Osteoblast (primary cell): ENCODE measurements at regions not wholly inside any gene's neighbourhood (a gene's known extent, or its start where the extent isn't known, plus 50 kb on each side); places are given as distances from the start of the nearest gene placed in this dataset.

Experiments
- DNase-seq: peaks from one replicate; pipeline ENCODE4 v3.0.0; 2011; ENCODE audit warnings: low spot score, mixed read lengths; ENCODE audit not compliant: insufficient read length; ENCODE audit errors: missing footprints
- H2AFZ ChIP-seq: 2 replicates; pipeline ENCODE4 v1.6.0; 2011; ENCODE audit warnings: mild to moderate bottlenecking, low read length
- H3K27ac ChIP-seq: 2 replicates; pipeline ENCODE4 v1.5.1; 2011; ENCODE audit warnings: mild to moderate bottlenecking, low read depth, low read length, moderate library complexity
- H3K27me3 ChIP-seq: 2 replicates; pipeline ENCODE4 v1.6.0; 2012; ENCODE audit warnings: mild to moderate bottlenecking, control low read depth, inconsistent platforms, low read length, moderate library complexity; ENCODE audit not compliant: insufficient read depth
- H3K36me3 ChIP-seq: 2 replicates; pipeline ENCODE4 v1.5.1; 2011; ENCODE audit warnings: mild to moderate bottlenecking, low read length, control low read depth, moderate library complexity; ENCODE audit not compliant: insufficient read depth
- H3K4me1 ChIP-seq: 2 replicates; pipeline ENCODE4 v1.5.1; 2011; ENCODE audit warnings: mild to moderate bottlenecking, low read length, control low read depth, moderate library complexity; ENCODE audit not compliant: insufficient read depth
- H3K4me2 ChIP-seq: 2 replicates; pipeline ENCODE4 v1.6.0; 2011; ENCODE audit warnings: mild to moderate bottlenecking, low read length; ENCODE audit not compliant: insufficient read depth
- H3K4me3 ChIP-seq: fragments of 200-600 bp; sonication (generic); 3 replicates; pipeline ENCODE4 v1.5.1; 2012; ENCODE audit warnings: mild to moderate bottlenecking, low read length, inconsistent platforms; ENCODE audit not compliant: insufficient read depth
- H3K79me2 ChIP-seq: 2 replicates; pipeline ENCODE4 v1.6.0; 2012; ENCODE audit warnings: mild to moderate bottlenecking, low read length, control low read depth, inconsistent platforms; ENCODE audit not compliant: insufficient read depth
- H3K9me3 ChIP-seq: 2 replicates; pipeline ENCODE4 v1.5.1; 2011; ENCODE audit warnings: low read depth, low read length, control low read depth
- H4K20me1 ChIP-seq: 2 replicates; pipeline ENCODE4 v1.6.0; 2012; ENCODE audit warnings: mild to moderate bottlenecking, low read length, control low read depth; ENCODE audit not compliant: insufficient read depth
- CTCF ChIP-seq: IDR thresholded peaks from 2 replicates; pipeline ENCODE4 v1.5.1; 2011; ENCODE audit warnings: mild to moderate bottlenecking, low read depth, low read length, moderate library complexity; ENCODE audit errors: extremely low read depth

GRCh38 chr6:82712389-82712788 is 348.8 kb downstream of the TPBG start:
- Histone ChIP-seq H3K4me2 (peak overlapping the region; percentile 14), H3K79me2 (no peaks in the 10 kb centered on the region), H3K27ac (no peak overlapping the region), H4K20me1 (no peaks in the 10 kb centered on the region), H2AFZ (peak overlapping the region; percentile 15), H3K4me1 (peaks cover 4% of the 10 kb centered on the region), H3K9me3 (no peaks in the 10 kb centered on the region), H3K27me3 (no peaks in the 10 kb centered on the region), H3K4me3 (no peak overlapping the region), H3K36me3 (no peaks in the 10 kb centered on the region)
- DNase-seq = no peak
- no peak for TF ChIP-seq CTCF

DNA sequence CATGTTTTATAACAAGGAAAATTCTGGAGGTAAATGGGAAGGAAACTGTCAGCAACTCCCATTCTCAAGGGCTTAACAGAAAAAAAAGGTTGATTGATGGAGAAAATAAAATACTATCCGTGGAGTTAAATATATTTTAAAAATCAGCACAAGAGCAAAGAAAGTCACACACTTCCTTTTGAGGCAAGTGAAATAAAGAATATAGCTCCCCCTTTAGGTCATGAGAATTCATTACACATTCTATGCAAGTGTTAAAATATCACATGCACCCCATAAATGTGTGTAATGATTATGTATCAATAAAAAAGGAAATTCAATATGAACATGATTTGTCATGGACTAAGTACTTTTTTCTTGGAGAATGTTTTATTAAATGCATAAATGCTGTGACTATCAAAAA is 349.2 kb downstream of the TPBG start:
- Histone ChIP-seq H4K20me1 (no peaks in the 10 kb centered on the region), H3K79me2 (no peaks in the 10 kb centered on the region), H3K27ac (no peak overlapping the region), H3K36me3 (no peaks in the 10 kb centered on the region), H2AFZ (no peak overlapping the region), H3K4me1 (peaks cover 4% of the 10 kb centered on the region), H3K4me2 (no peak overlapping the region), H3K9me3 (no peaks in the 10 kb centered on the region), H3K4me3 (no peak overlapping the region), H3K27me3 (no peaks in the 10 kb centered on the region)
- TF ChIP-seq CTCF = peak; percentile 32
- no peak for DNase-seq

DNA sequence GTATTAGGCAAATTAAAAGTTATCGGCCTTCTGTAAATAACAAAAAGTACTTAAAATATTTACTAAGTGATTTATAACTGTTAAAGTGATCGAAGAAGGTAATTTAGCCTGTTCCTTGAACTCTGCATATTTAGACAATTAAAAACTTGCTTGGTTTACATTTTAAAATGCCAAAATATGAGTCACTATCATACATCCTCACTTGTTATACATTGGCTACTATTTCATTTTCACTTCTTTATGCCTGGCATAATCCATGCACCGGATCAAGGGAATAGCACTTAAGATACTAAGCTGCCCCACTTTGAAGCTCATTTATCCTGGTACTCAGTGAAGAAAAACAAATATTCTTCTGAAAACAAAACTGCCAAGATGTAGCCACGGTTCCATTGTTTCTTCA is 344.6 kb downstream of the UBE3D start:
- Histone ChIP-seq H4K20me1 (no peaks in the 10 kb centered on the region), H2AFZ (no peak overlapping the region), H3K27me3 (peaks cover 19% of the 10 kb centered on the region), H3K4me2 (no peak overlapping the region), H3K36me3 (no peaks in the 10 kb centered on the region), H3K27ac (no peak overlapping the region), H3K79me2 (no peaks in the 10 kb centered on the region), H3K4me1 (no peaks in the 10 kb centered on the region), H3K9me3 (no peaks in the 10 kb centered on the region), H3K4me3 (no peak overlapping the region)
- TF ChIP-seq CTCF = no peak
- DNase-seq = no peak

GRCh38 chr6:82735790-82736189 is 329.9 kb downstream of the UBE3D start:
- no peak overlapping the region for H3K27ac ChIP-seq
- no peak overlapping the region for H2AFZ ChIP-seq
- H3K36me3 ChIP-seq = no peaks in the 10 kb centered on the region
- H3K4me3 ChIP-seq = no peak overlapping the region
- H3K27me3 ChIP-seq = peaks cover 15% of the 10 kb centered on the region
- H3K79me2 ChIP-seq = no peaks in the 10 kb centered on the region
- H4K20me1 ChIP-seq = no peaks in the 10 kb centered on the region
- no peaks in the 10 kb centered on the region for H3K4me1 ChIP-seq
- DNase-seq = no peak
- H3K9me3 ChIP-seq = no peaks in the 10 kb centered on the region
- no peak overlapping the region for H3K4me2 ChIP-seq
- TF ChIP-seq CTCF = no peak
